ENCODE measurements at regions not wholly inside any gene's neighbourhood (a gene's known extent, or its start where the extent isn't known, plus 50 kb on each side); places are given as distances from the start of the nearest gene placed in this dataset.

GRCh38 chr15:31478702-31479221 is 152.1 kb downstream of the KLF13 start:
- no peaks in the 10 kb centered on the region for H3K9me3 ChIP-seq (ENCODE audit: low read depth)
- H3K4me2 ChIP-seq = no peak overlapping the region
- H3K4me1 ChIP-seq (ENCODE audit: insufficient read depth) = no peaks in the 10 kb centered on the region
- H3K9me2 ChIP-seq (replicated peaks; ENCODE audit: insufficient read depth) = no peaks in the 10 kb centered on the region
- H3K36me3 ChIP-seq (replicated peaks; ENCODE audit: insufficient read depth, low read depth) = no peaks in the 10 kb centered on the region
- H3K27me3 ChIP-seq = peaks cover 38% of the 10 kb centered on the region
- TF ChIP-seq EZH2 (IDR thresholded peaks at IDR 0.05; ENCODE audit: borderline replicate concordance) = no peak
- TF ChIP-seq CTCF (IDR thresholded peaks at IDR 0.05; ENCODE audit: poor library complexity) = no peak
- TF ChIP-seq EZH2phosphoT487 (IDR thresholded peaks at IDR 0.05; ENCODE audit: low read depth, severe bottlenecking, unreplicated experiment) = no peak
- H4K20me1 ChIP-seq (ENCODE audit: insufficient read depth, poor library complexity, severe bottlenecking) = no peaks in the 10 kb centered on the region
- no peak overlapping the region for H3K4me3 ChIP-seq
- no peak overlapping the region for H3K27ac ChIP-seq
- no peaks in the 10 kb centered on the region for H3K79me2 ChIP-seq
- no peak for DNase-seq (ENCODE audit: low spot score)
- 91% methylated on average over 13 of the region's 13 CpGs for WGBS (ENCODE audit: low lambda C conversion rate, missing lambda C conversion rate)
- no peak overlapping the region for H2AFZ ChIP-seq

- TF ChIP-seq EZH2phosphoT487 (IDR thresholded peaks at IDR 0.05; ENCODE audit: low read depth, severe bottlenecking, unreplicated experiment) = no peak
- TF ChIP-seq CTCF (IDR thresholded peaks at IDR 0.05; ENCODE audit: poor library complexity) = no peak
- no peak for TF ChIP-seq EZH2 (IDR thresholded peaks at IDR 0.05; ENCODE audit: borderline replicate concordance)
- Histone ChIP-seq H3K79me2 (no peaks in the 10 kb centered on the region), H3K27me3 (peaks cover 51% of the 10 kb centered on the region), H3K27ac (no peak overlapping the region), H2AFZ (no peak overlapping the region), H3K4me1 (ENCODE audit: insufficient read depth) (no peaks in the 10 kb centered on the region), H3K4me2 (no peak overlapping the region), H3K4me3 (no peak overlapping the region), H3K9me2 (replicated peaks; ENCODE audit: insufficient read depth) (no peaks in the 10 kb centered on the region), H3K9me3 (ENCODE audit: low read depth) (no peaks in the 10 kb centered on the region), H4K20me1 (ENCODE audit: insufficient read depth, poor library complexity, severe bottlenecking) (no peaks in the 10 kb centered on the region), H3K36me3 (replicated peaks; ENCODE audit: insufficient read depth, low read depth) (no peaks in the 10 kb centered on the region)
- DNase-seq (ENCODE audit: low spot score) = no peak
- WGBS (ENCODE audit: low lambda C conversion rate, missing lambda C conversion rate) = 75% methylated on average over 12 of the region's 12 CpGs
Measured at GRCh38 chr15:31480356-31481025, 153.9 kb downstream of the KLF13 start.

GRCh38 chr15:31481142-31481541 is 154.5 kb downstream of the KLF13 start:
- H3K4me2 ChIP-seq = no peak overlapping the region
- no peak overlapping the region for H3K4me3 ChIP-seq
- peaks cover 57% of the 10 kb centered on the region for H3K27me3 ChIP-seq
- H3K79me2 ChIP-seq = no peaks in the 10 kb centered on the region
- H2AFZ ChIP-seq = no peak overlapping the region
- H3K27ac ChIP-seq = no peak overlapping the region
- DNase-seq (ENCODE audit: low spot score) = no peak
- no peaks in the 10 kb centered on the region for H3K36me3 ChIP-seq (replicated peaks; ENCODE audit: insufficient read depth, low read depth)
- no peaks in the 10 kb centered on the region for H3K9me3 ChIP-seq (ENCODE audit: low read depth)
- H3K4me1 ChIP-seq (ENCODE audit: insufficient read depth) = no peaks in the 10 kb centered on the region
- no peaks in the 10 kb centered on the region for H3K9me2 ChIP-seq (replicated peaks; ENCODE audit: insufficient read depth)
- 83% methylated on average over 3 of the region's 3 CpGs for WGBS (ENCODE audit: low lambda C conversion rate, missing lambda C conversion rate)
- TF ChIP-seq EZH2phosphoT487 (IDR thresholded peaks at IDR 0.05; ENCODE audit: low read depth, severe bottlenecking, unreplicated experiment) (no peak), CTCF (IDR thresholded peaks at IDR 0.05; ENCODE audit: poor library complexity) (no peak)
- no peaks in the 10 kb centered on the region for H4K20me1 ChIP-seq (ENCODE audit: insufficient read depth, poor library complexity, severe bottlenecking)

Measured in hepatocyte (in vitro differentiated cells).